Ovary (tissue), 7 donors: ENCODE measurements at regions not wholly inside any gene's neighbourhood (a gene's known extent, or its start where the extent isn't known, plus 50 kb on each side); places are given as distances from the start of the nearest gene placed in this dataset.

ENCODE experiments used
- DNase-seq, 5 donors: peaks; one replicate each; pipeline ENCODE4 v3.0.0-alpha.2; 2019 to 2020
- H3K27ac ChIP-seq, 2 donors: fragments of 200-600 bp; one replicate each; pipeline versions ENCODE4 v1.5.1 to v1.8.0; 2019 to 2022
- H3K27me3 ChIP-seq: fragments of 200-600 bp; one replicate; pipeline ENCODE4 v1.8.0; 2022
- H3K36me3 ChIP-seq: fragments of 200-600 bp; sonication (generic); one replicate; pipeline ENCODE4 v1.5.1; 2019
- H3K4me1 ChIP-seq: one replicate; pipeline ENCODE4 v1.8.1; 2013; ENCODE audit warnings: mild to moderate bottlenecking, moderate library complexity; ENCODE audit not compliant: insufficient read depth
- H3K4me3 ChIP-seq: fragments of 200-600 bp; sonication (generic); one replicate; pipeline ENCODE4 v1.5.1; 2017
- H3K9me3 ChIP-seq, 2 donors: fragments of 200-600 bp in 1 of 2; sonication (generic) in 1 of 2; one replicate each; pipeline versions ENCODE4 v1.5.1 to v1.8.1; 2013 to 2019; ENCODE audit warnings: mild to moderate bottlenecking in 1 of 2, moderate library complexity in 1 of 2
- CTCF ChIP-seq, 3 donors: fragments of 450-650 bp in 2 of 3; fragments of 200-600 bp in 1 of 3; IDR thresholded peaks; one replicate each; pipeline versions ENCODE4 v1.5.1 to v1.8.0; 2016 to 2022; ENCODE audit warnings: antibody characterized with exemption in 3 of 3, mild to moderate bottlenecking in 1 of 3
- EP300 ChIP-seq: sonication (generic); formaldehyde crosslinking; IDR thresholded peaks from one replicate; pipeline ENCODE4 v1.6.1; 2017; ENCODE audit warnings: antibody characterized with exemption
- POLR2A ChIP-seq: fragments of 450-650 bp; IDR thresholded peaks from one replicate; pipeline ENCODE4 v1.6.1; 2017; ENCODE audit warnings: antibody characterized with exemption, mild to moderate bottlenecking, moderate library complexity
- WGBS, 3 donors: extraction: QIAGEN DNeasy Blood & Tissue Kit in 1 of 3; methylation state at CpG; one replicate each; pipeline versions ENCODE4 v1.1.5 to v1.1.7; 2013 to 2017; 5-methylcytosine and 5-hydroxymethylcytosine counted together
- intact Hi-C, 4 donors: fragments of 100-400 bp; cut with DNase I; formaldehyde crosslinking; loops; one replicate each; pipeline versions ENCODE4 v1.11.0 to v1.15.1; 2022 to 2023
- donor health status: DM: no; HTN: no; CAD: no; lungs with moderate emphysema.
- donor health status: DM: no; HTN: no; CAD: no.
- donor health status: Bipolar disorder and iron deficiency.
- donor health status: DM: no; HTN: no; CAD: no.
- donor health status: DM: yes; HTN: yes; CAD: no.

GRCh38 chr10:57353403-57354003 is 914.2 kb downstream of the IPMK start:
- Histone ChIP-seq H3K4me3 (no peak overlapping the region), H3K4me1 (no peaks in the 10 kb centered on the region), H3K27me3 (no peaks in the 10 kb centered on the region), H3K36me3 (no peaks in the 10 kb centered on the region), H3K9me3 (no peaks in the 10 kb centered on the region), H3K27ac (no peak overlapping the region)
- no peak for TF ChIP-seq CTCF (IDR thresholded peaks at IDR 0.05)
- TF ChIP-seq POLR2A, result no peak
- no peak for TF ChIP-seq EP300
- intact Hi-C loops, result no loop called here
- WGBS, 3 donors, result 76 to 93% (median 90%) methylated on average over 4 of the region's 4 CpGs
- no peak for DNase-seq

GRCh38 chr10:57351076-57351475 is 916.6 kb downstream of the IPMK start:
- Histone ChIP-seq H3K27ac (no peak overlapping the region), H3K9me3 (no peaks in the 10 kb centered on the region), H3K4me3 (no peak overlapping the region), H3K27me3 (no peaks in the 10 kb centered on the region), H3K36me3 (no peaks in the 10 kb centered on the region), H3K4me1 (no peaks in the 10 kb centered on the region)
- TF ChIP-seq EP300 (no peak), CTCF (IDR thresholded peaks at IDR 0.05) (no peak), POLR2A (no peak)
- intact Hi-C loops, result no loop called here
- WGBS, 3 donors, result 87 to 91% (median 88%) methylated on average over 2 of the region's 2 CpGs
- no peak for DNase-seq

GRCh38 chr10:57341294-57341693 is 926.4 kb downstream of the IPMK start:
- Histone ChIP-seq H3K36me3 (no peaks in the 10 kb centered on the region), H3K27me3 (no peaks in the 10 kb centered on the region), H3K9me3 (no peaks in the 10 kb centered on the region), H3K27ac (no peak overlapping the region), H3K4me3 (no peak overlapping the region), H3K4me1 (no peaks in the 10 kb centered on the region)
- intact Hi-C loops, result loop anchor here in 1 of 4 donors (10.0 kb wide), 1 partner anchor 724 kb away; no protein-coding TSS in a partner anchor
- no peak for DNase-seq
- 91 to 97% (median 93%) methylated on average over 7 of the region's 7 CpGs for whole genome bisulfite sequencing, 3 donors
- no peak for TF ChIP-seq EP300
- no peak for TF ChIP-seq CTCF (IDR thresholded peaks at IDR 0.05)
- TF ChIP-seq POLR2A, result no peak

DNA sequence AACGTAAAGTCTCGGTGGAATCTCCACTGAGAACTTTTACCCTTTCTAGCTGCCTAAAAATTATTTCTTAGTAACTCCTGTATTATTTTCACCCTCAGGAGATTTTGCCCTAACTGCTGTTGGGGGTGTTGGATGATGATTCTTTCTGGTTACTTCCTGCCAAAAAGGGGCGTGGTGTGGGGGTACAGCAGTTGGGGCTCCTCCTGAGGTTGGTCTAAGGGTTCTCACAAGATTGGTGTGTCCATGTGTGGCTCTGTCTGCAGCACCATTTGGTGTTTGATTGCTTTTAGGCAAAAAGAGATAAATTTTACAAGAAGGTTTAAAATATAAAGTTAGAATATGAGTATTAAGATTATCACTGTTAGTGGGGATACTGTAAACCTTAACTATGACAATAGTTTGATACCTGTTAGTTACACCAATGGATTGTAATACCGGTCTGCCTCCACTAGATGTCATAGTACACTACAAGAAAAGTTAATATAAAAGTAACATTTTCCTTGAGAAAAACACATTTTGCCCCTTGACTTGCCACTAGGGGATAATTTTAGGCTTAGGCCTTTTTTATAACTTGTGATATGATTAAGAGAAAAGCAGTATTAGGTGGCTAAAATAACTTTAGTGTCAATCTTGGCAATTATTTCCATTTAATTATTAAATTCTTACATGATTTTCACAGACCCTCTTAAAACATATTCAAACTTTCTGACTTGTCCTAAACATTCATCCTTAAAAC is 928.7 kb downstream of the IPMK start:
- H3K36me3 ChIP-seq, result no peaks in the 10 kb centered on the region
- WGBS, 3 donors, result 18 to 30% (median 30%) methylated on average over 4 of the region's 4 CpGs
- intact Hi-C loops, result loop anchor here in 1 of 4 donors (10.0 kb wide), 1 partner anchor 726 kb away; no protein-coding TSS in a partner anchor
- H3K4me1 ChIP-seq, result no peaks in the 10 kb centered on the region
- DNase-seq, result no peak
- no peak overlapping the region for H3K27ac ChIP-seq
- H3K9me3 ChIP-seq, result no peaks in the 10 kb centered on the region
- peak in 2 of 3 donors; percentile 43 to 46 for TF ChIP-seq CTCF (IDR thresholded peaks at IDR 0.05)
- no peak for TF ChIP-seq POLR2A
- H3K4me3 ChIP-seq, result no peak overlapping the region
- H3K27me3 ChIP-seq, result no peaks in the 10 kb centered on the region
